CD4-positive, alpha-beta T cell treated with Interleukin-17A for 4 hours (primary cell): ENCODE measurements at regions not wholly inside any gene's neighbourhood (a gene's known extent, or its start where the extent isn't known, plus 50 kb on each side); places are given as distances from the start of the nearest gene placed in this dataset.
"Not testable (repeated sequence)": the region's sequence is repeated elsewhere in the genome, so short reads cannot be mapped to it uniquely, and the experiment has no call there.

Experiments used
- DNase-seq: peaks from one replicate; pipeline ENCODE4 v3.0.0-alpha.2; 2020; ENCODE audit warnings: mixed read lengths

GRCh38 chr13:80171096-80171495 lies 169.8 kb downstream of the SPRY2 start:
- DNase-seq = no peak

- DNase-seq = no peak
These were observed 172.7 kb downstream of the SPRY2 start for GRCh38 chr13:80168089-80168850.

- no peak for DNase-seq
These were observed 174.6 kb downstream of the SPRY2 start for GRCh38 chr13:80166352-80166751.

- no peak for DNase-seq
These were observed 176.5 kb downstream of the SPRY2 start for GRCh38 chr13:80164462-80164861.

GRCh38 chr13:80161896-80162295 lies 179.0 kb downstream of the SPRY2 start:
- DNase-seq = no peak

- no peak for DNase-seq
These were observed 179.7 kb downstream of the SPRY2 start for GRCh38 chr13:80161219-80161618.

GRCh38 chr13:80160110-80160509 lies 180.8 kb downstream of the SPRY2 start:
- DNase-seq = no peak

- DNase-seq = no peak
These were observed 183.5 kb downstream of the SPRY2 start for GRCh38 chr13:80157261-80157932.

- not testable (repeated sequence) for DNase-seq
These were observed 188.8 kb downstream of the SPRY2 start for GRCh38 chr13:80152142-80152541.

GRCh38 chr13:80151016-80151415 lies 189.9 kb downstream of the SPRY2 start:
- DNase-seq = no peak

GRCh38 chr13:80149736-80150135 lies 191.2 kb downstream of the SPRY2 start:
- DNase-seq = no peak

- no peak for DNase-seq
These were observed 195.7 kb downstream of the SPRY2 start for GRCh38 chr13:80145171-80145690.

- no peak for DNase-seq
These were observed 196.4 kb downstream of the SPRY2 start for GRCh38 chr13:80144493-80144892.

- no peak for DNase-seq
These were observed 199.6 kb downstream of the SPRY2 start for GRCh38 chr13:80141123-80141849.

- DNase-seq = no peak
These were observed 200.2 kb downstream of the SPRY2 start for GRCh38 chr13:80140685-80141084.

- DNase-seq = no peak
These were observed 201.7 kb downstream of the SPRY2 start for GRCh38 chr13:80139196-80139595.

- no peak for DNase-seq
These were observed 202.9 kb downstream of the SPRY2 start for GRCh38 chr13:80137994-80138393.

- no peak for DNase-seq
These were observed 206.6 kb downstream of the SPRY2 start for GRCh38 chr13:80134346-80134745.

GRCh38 chr13:80133631-80134261 lies 207.2 kb downstream of the SPRY2 start:
- DNase-seq = no peak

- no peak for DNase-seq
These were observed 208.0 kb downstream of the SPRY2 start for GRCh38 chr13:80132741-80133601.

- no peak for DNase-seq
These were observed 209.7 kb downstream of the SPRY2 start for GRCh38 chr13:80131204-80131603.
